Loucy (cell line): ENCODE measurements at regions not wholly inside any gene's neighbourhood (a gene's known extent, or its start where the extent isn't known, plus 50 kb on each side); places are given as distances from the start of the nearest gene placed in this dataset.

Experiments
- H2AFZ ChIP-seq: fragments of 200-600 bp; sonication (generic); 2 replicates; pipeline ENCODE4 v1.6.0; 2016; ENCODE audit warnings: antibody characterized with exemption, mild to moderate bottlenecking, low read length, moderate library complexity
- H3F3A ChIP-seq: fragments of 200-600 bp; 2 replicates; pipeline ENCODE4 v1.6.0; 2016; ENCODE audit warnings: antibody characterized with exemption, low read depth, mild to moderate bottlenecking
- H3K27me3 ChIP-seq: fragments of 200-600 bp; sonication (generic); 2 replicates; pipeline ENCODE4 v1.6.1; 2014; ENCODE audit warnings: low read length, mild to moderate bottlenecking; ENCODE audit not compliant: insufficient read depth, poor library complexity, severe bottlenecking
- H3K36me3 ChIP-seq: fragments of 200-600 bp; sonication (generic); 2 replicates; pipeline ENCODE4 v1.6.1; 2016; ENCODE audit warnings: low read length; ENCODE audit not compliant: insufficient read depth
- H3K4me1 ChIP-seq: fragments of 200-600 bp; sonication (generic); 2 replicates; pipeline ENCODE4 v1.5.1; 2014; ENCODE audit warnings: low read length, mild to moderate bottlenecking; ENCODE audit not compliant: insufficient read depth, poor library complexity, severe bottlenecking
- H3K4me2 ChIP-seq: fragments of 200-600 bp; sonication (generic); 2 replicates; pipeline ENCODE4 v1.6.0; 2014; ENCODE audit warnings: antibody characterized with exemption, low read length, low read depth, mild to moderate bottlenecking; ENCODE audit not compliant: poor library complexity, severe bottlenecking
- H3K4me3 ChIP-seq: fragments of 200-600 bp; sonication (generic); 2 replicates; pipeline ENCODE4 v1.5.1; 2014; ENCODE audit warnings: low read length, mild to moderate bottlenecking, mixed read lengths; ENCODE audit not compliant: poor library complexity, severe bottlenecking
- H3K79me2 ChIP-seq: fragments of 200-600 bp; sonication (generic); 2 replicates; pipeline ENCODE4 v1.6.1; 2014; ENCODE audit warnings: low read length; ENCODE audit not compliant: insufficient read depth
- H3K9ac ChIP-seq: fragments of 200-600 bp; sonication (generic); 2 replicates; pipeline ENCODE4 v1.6.0; 2014; ENCODE audit warnings: mild to moderate bottlenecking, low read depth, low read length, moderate library complexity; ENCODE audit not compliant: poor library complexity, severe bottlenecking
- H3K9me2 ChIP-seq: fragments of 200-600 bp; sonication (generic); replicated peaks from 2 replicates; pipeline ENCODE4 v1.6.1; 2016; ENCODE audit warnings: low read depth, low read length, mixed read lengths
- H3K9me3 ChIP-seq: fragments of 200-600 bp; sonication (generic); 2 replicates; pipeline ENCODE4 v1.6.1; 2014; ENCODE audit warnings: mild to moderate bottlenecking, antibody characterized with exemption, low read length, low read depth; ENCODE audit not compliant: insufficient read depth
- H4K20me1 ChIP-seq: fragments of 200-600 bp; sonication (generic); 2 replicates; pipeline ENCODE4 v1.6.0; 2014; ENCODE audit warnings: antibody characterized with exemption, low read length, mild to moderate bottlenecking; ENCODE audit not compliant: insufficient read depth, poor library complexity, severe bottlenecking
- CTCF ChIP-seq: fragments of 200-600 bp; sonication (generic); conservative IDR thresholded peaks from 2 replicates; pipeline ENCODE4 v1.5.1; 2014; ENCODE audit warnings: mild to moderate bottlenecking, antibody characterized with exemption, low read length
- EZH2phosphoT487 ChIP-seq: fragments of 200-600 bp; IDR thresholded peaks from 2 replicates; pipeline ENCODE4 v1.6.1; 2018; ENCODE audit warnings: antibody characterized with exemption, mild to moderate bottlenecking, moderate library complexity, borderline replicate concordance

GRCh38 chr6:6715465-6715864, 126.9 kb downstream of the LY86 start:
- no peaks in the 10 kb centered on the region for H3K9me2 ChIP-seq
- no peak overlapping the region for H3K4me2 ChIP-seq
- no peak overlapping the region for H3K4me3 ChIP-seq
- H3K36me3 ChIP-seq, result no peaks in the 10 kb centered on the region
- no peaks in the 10 kb centered on the region for H3K27me3 ChIP-seq
- no peak overlapping the region for H3K9ac ChIP-seq
- H3F3A ChIP-seq, result no peaks in the 10 kb centered on the region
- H4K20me1 ChIP-seq, result no peaks in the 10 kb centered on the region
- H2AFZ ChIP-seq, result no peak overlapping the region
- H3K4me1 ChIP-seq, result peaks cover 60% of the 10 kb centered on the region
- H3K79me2 ChIP-seq, result no peaks in the 10 kb centered on the region
- no peak for TF ChIP-seq EZH2phosphoT487
- no peak for TF ChIP-seq CTCF
- H3K9me3 ChIP-seq, result no peaks in the 10 kb centered on the region

GRCh38 chr6:6716998-6717763, 128.7 kb downstream of the LY86 start:
- H3K4me2 ChIP-seq, result peak overlapping the region; percentile 19

GRCh38 chr6:6717953-6718352, 129.4 kb downstream of the LY86 start:
- Histone ChIP-seq H3K4me2 (peak overlapping the region; percentile 63), H3K4me3 (peak overlapping the region; percentile 11), H2AFZ (peak overlapping the region; percentile 47), H3K9me3 (no peaks in the 10 kb centered on the region), H3K9me2 (no peaks in the 10 kb centered on the region), H3K4me1 (peaks cover 57% of the 10 kb centered on the region), H3K79me2 (no peaks in the 10 kb centered on the region), H3K36me3 (no peaks in the 10 kb centered on the region), H3K27me3 (no peaks in the 10 kb centered on the region), H3F3A (no peaks in the 10 kb centered on the region), H3K9ac (peak overlapping the region; percentile 51), H4K20me1 (no peaks in the 10 kb centered on the region)
- TF ChIP-seq CTCF, result no peak
- TF ChIP-seq EZH2phosphoT487, result no peak

More at GRCh38 chr6:6716998-6717763, 128.7 kb downstream of the LY86 start:
- H3F3A ChIP-seq, result no peaks in the 10 kb centered on the region
- H3K9me2 ChIP-seq, result no peaks in the 10 kb centered on the region
- H4K20me1 ChIP-seq, result no peaks in the 10 kb centered on the region
- H3K4me3 ChIP-seq, result no peak overlapping the region
- H3K9me3 ChIP-seq, result no peaks in the 10 kb centered on the region
- peak overlapping the region; percentile 51 for H3K9ac ChIP-seq
- no peaks in the 10 kb centered on the region for H3K27me3 ChIP-seq
- TF ChIP-seq CTCF (no peak), EZH2phosphoT487 (no peak)
- 0 out of 2 replicates have a peak overlapping the region, but pooled peaks have one; percentile 15 for H2AFZ ChIP-seq
- peaks cover 61% of the 10 kb centered on the region for H3K4me1 ChIP-seq
- no peaks in the 10 kb centered on the region for H3K79me2 ChIP-seq
- H3K36me3 ChIP-seq, result no peaks in the 10 kb centered on the region
